NB4 (cell line): ENCODE measurements at regions not wholly inside any gene's neighbourhood (a gene's known extent, or its start where the extent isn't known, plus 50 kb on each side); places are given as distances from the start of the nearest gene placed in this dataset.

Source experiments
- MAX ChIP-seq: IDR thresholded peaks from 2 replicates; pipeline ENCODE4 v1.6.1; 2011; ENCODE audit warnings: low read depth, low read length
- POLR2A ChIP-seq: IDR thresholded peaks from 2 replicates; pipeline ENCODE4 v1.6.1; 2011; ENCODE audit warnings: mild to moderate bottlenecking; ENCODE audit not compliant: insufficient read length; ENCODE audit errors: extremely low read depth
- TF ChIP-seq, protein P1 (sequence below): IDR thresholded peaks from one replicate; pipeline ENCODE4 v1.5.1; 2012; ENCODE audit warnings: low read depth, low read length

DNA sequence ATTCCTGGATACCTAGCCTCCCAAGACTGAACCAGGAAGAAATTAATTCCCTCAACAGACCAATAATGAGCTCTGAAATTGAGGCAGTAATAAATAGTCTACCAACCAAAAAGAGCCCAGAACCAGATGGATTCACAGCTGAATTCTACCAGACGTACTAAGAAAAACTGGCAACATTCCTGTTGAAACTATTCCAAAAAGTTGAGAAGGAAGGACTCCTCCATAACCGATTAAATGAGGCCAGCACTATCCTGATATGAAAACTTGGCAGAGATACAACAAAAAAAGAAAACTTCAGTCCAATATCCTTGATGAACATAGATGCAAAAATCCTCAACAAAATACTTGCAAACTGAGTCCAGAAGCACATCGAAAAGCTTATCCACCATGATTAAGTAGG, 392.5 kb upstream of the GRAMD2B start:
- TF ChIP-seq, protein P1, sequence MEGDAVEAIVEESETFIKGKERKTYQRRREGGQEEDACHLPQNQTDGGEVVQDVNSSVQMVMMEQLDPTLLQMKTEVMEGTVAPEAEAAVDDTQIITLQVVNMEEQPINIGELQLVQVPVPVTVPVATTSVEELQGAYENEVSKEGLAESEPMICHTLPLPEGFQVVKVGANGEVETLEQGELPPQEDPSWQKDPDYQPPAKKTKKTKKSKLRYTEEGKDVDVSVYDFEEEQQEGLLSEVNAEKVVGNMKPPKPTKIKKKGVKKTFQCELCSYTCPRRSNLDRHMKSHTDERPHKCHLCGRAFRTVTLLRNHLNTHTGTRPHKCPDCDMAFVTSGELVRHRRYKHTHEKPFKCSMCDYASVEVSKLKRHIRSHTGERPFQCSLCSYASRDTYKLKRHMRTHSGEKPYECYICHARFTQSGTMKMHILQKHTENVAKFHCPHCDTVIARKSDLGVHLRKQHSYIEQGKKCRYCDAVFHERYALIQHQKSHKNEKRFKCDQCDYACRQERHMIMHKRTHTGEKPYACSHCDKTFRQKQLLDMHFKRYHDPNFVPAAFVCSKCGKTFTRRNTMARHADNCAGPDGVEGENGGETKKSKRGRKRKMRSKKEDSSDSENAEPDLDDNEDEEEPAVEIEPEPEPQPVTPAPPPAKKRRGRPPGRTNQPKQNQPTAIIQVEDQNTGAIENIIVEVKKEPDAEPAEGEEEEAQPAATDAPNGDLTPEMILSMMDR = no peak
- TF ChIP-seq POLR2A = no peak
- TF ChIP-seq MAX = no peak
